Lower leg skin (tissue), 3 donors: ENCODE measurements at regions not wholly inside any gene's neighbourhood (a gene's known extent, or its start where the extent isn't known, plus 50 kb on each side); places are given as distances from the start of the nearest gene placed in this dataset.

Experiments
- POLR2A ChIP-seq, 2 donors: fragments of 450-650 bp; IDR thresholded peaks; one replicate each; pipeline ENCODE4 v1.6.1; 2016 to 2017; ENCODE audit warnings: antibody characterized with exemption in 2 of 2, mild to moderate bottlenecking in 1 of 2, moderate library complexity in 1 of 2
- TF ChIP-seq, protein P1 (sequence below), 3 donors: fragments of 450-650 bp; IDR thresholded peaks; one replicate each; pipeline ENCODE4 v1.5.1; 2016; ENCODE audit warnings: antibody characterized with exemption in 3 of 3, mild to moderate bottlenecking in 3 of 3, moderate library complexity in 2 of 3

DNA sequence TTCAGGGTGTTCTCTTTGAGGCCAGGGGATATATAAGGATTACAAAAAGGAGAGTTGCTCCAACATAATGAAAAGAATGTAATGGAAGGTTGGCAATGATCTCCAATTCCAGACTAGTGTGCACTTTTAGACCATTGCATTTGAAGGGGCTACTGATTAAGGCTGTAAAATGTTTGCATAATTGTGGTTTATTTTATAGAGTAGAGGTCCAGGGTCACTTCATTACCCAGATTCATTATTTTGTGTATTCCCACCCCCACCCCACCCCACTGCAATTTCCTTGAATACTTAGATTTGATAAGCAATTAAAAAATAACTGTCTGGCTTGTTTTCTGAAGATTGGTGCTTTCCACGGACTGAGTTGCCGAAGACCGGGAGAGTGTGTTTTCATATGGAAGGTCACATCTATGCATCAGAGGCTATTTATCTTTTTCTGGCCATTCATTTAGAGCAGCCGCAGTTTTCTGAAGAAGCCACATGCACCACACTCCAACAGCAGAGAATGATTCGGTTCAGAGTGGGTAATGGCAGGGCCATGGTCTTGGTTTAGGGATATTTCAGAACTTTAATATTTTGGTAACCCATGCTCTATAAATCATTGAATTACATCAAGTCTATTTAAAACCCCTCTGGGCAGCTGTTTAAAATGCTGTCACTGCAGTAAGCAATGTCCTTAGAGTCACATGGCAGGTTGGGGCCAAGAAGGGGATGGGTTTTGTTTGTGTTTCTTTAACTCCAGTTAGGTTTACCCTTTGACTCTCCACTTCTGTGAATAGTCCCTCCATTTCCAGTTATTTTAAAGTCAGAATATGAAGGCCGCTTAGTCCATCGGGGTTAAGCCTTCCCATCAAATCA lies 94.6 kb downstream of the TMEM30B start:
- TF ChIP-seq, protein P1, sequence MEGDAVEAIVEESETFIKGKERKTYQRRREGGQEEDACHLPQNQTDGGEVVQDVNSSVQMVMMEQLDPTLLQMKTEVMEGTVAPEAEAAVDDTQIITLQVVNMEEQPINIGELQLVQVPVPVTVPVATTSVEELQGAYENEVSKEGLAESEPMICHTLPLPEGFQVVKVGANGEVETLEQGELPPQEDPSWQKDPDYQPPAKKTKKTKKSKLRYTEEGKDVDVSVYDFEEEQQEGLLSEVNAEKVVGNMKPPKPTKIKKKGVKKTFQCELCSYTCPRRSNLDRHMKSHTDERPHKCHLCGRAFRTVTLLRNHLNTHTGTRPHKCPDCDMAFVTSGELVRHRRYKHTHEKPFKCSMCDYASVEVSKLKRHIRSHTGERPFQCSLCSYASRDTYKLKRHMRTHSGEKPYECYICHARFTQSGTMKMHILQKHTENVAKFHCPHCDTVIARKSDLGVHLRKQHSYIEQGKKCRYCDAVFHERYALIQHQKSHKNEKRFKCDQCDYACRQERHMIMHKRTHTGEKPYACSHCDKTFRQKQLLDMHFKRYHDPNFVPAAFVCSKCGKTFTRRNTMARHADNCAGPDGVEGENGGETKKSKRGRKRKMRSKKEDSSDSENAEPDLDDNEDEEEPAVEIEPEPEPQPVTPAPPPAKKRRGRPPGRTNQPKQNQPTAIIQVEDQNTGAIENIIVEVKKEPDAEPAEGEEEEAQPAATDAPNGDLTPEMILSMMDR (IDR thresholded peaks at IDR 0.05): no peak
- no peak for TF ChIP-seq POLR2A (IDR thresholded peaks at IDR 0.05)
